Activated B cell treated with CpG ODN at 0.5 μM for 24 hours (primary cell): ENCODE measurements at regions not wholly inside any gene's neighbourhood (a gene's known extent, or its start where the extent isn't known, plus 50 kb on each side); places are given as distances from the start of the nearest gene placed in this dataset.

Experiments used
- ATAC-seq: fragments of 200-7000 bp; cut with Tn5 transposase; one replicate; pipeline ENCODE4 v1.10.0; 2021; ENCODE audit warnings: low read depth, mild to moderate bottlenecking, moderate library complexity
- CTCF ChIA-PET: fragments of 350-600 bp; sonication (Branson Sonifier 250); formaldehyde crosslinking; loops from one replicate; lab custom pipeline; 2021; ENCODE audit warnings: antibody characterized with exemption; lab: Charles Lee
- POLR2A ChIA-PET: fragments of 350-600 bp; sonication (Branson Sonifier 250); formaldehyde crosslinking; loops from one replicate; lab custom pipeline; 2021; ENCODE audit warnings: antibody characterized with exemption; lab: Charles Lee
- DNase-seq: peaks from one replicate; pipeline ENCODE4 v3.0.0; 2022
- H3K27ac Mint-ChIP-seq: one replicate; pipeline ENCODE4 v1.8.0; 2020; ENCODE audit warnings: mixed read lengths
- H3K27me3 Mint-ChIP-seq: one replicate; pipeline ENCODE4 v1.8.0; 2021; ENCODE audit warnings: mixed read lengths
- H3K36me3 Mint-ChIP-seq: one replicate; pipeline ENCODE4 v1.8.0; 2021; ENCODE audit warnings: low read depth, mixed read lengths
- H3K4me1 Mint-ChIP-seq: one replicate; pipeline ENCODE4 v1.8.0; 2021; ENCODE audit warnings: mixed read lengths
- H3K4me3 Mint-ChIP-seq: one replicate; pipeline ENCODE4 v1.8.0; 2020; ENCODE audit warnings: mild to moderate bottlenecking, mixed read lengths
- H3K9me3 Mint-ChIP-seq: one replicate; pipeline ENCODE4 v1.8.0; 2020; ENCODE audit warnings: mixed read lengths
- intact Hi-C: fragments of 100-400 bp; cut with micrococcal nuclease; formaldehyde crosslinking; loops from one replicate; pipeline ENCODE4 v1.15.1; 2024
- TF ChIP-seq, protein P1 (sequence below): fragments of 200-600 bp; IDR thresholded peaks from one replicate; pipeline ENCODE4 v1.8.0; 2022; ENCODE audit warnings: antibody characterized with exemption, mild to moderate bottlenecking

DNA sequence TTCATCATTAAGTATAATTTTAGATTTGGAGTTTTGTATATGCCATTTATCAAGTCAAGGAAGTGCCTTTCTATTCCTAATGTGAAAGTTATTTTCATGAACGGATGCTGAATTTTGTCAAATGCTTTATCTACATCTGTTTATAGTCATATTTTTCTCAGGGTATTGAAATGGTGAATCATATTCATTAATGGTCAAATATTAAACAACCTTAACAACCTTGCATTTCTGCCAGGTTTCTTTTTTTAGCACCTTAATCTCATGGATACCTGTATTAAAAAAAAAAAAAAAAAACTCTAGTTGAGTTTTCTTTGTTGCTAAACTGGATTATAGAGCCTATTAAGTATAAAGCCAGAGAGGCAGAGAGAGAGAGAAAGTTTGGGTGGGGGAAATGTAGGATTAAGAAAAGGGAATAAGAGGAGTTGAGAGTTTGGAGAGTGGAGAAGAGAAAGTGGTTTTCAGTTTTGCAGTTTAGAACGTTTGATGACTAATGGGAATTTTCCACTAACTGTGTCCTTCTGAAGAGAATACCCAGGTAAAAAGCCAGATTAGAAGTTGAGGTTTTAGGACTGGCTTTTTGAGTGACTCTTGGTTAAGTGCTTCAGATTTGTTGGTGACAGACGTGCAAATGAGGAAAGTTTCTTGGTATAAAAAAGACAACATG is 305.0 kb downstream of the HLX start:
- ChIA-PET CTCF (no interaction called here), POLR2A (no interaction called here)
- TF ChIP-seq, protein P1, sequence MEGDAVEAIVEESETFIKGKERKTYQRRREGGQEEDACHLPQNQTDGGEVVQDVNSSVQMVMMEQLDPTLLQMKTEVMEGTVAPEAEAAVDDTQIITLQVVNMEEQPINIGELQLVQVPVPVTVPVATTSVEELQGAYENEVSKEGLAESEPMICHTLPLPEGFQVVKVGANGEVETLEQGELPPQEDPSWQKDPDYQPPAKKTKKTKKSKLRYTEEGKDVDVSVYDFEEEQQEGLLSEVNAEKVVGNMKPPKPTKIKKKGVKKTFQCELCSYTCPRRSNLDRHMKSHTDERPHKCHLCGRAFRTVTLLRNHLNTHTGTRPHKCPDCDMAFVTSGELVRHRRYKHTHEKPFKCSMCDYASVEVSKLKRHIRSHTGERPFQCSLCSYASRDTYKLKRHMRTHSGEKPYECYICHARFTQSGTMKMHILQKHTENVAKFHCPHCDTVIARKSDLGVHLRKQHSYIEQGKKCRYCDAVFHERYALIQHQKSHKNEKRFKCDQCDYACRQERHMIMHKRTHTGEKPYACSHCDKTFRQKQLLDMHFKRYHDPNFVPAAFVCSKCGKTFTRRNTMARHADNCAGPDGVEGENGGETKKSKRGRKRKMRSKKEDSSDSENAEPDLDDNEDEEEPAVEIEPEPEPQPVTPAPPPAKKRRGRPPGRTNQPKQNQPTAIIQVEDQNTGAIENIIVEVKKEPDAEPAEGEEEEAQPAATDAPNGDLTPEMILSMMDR, result no peak
- ATAC-seq, result no peak
- intact Hi-C loops, result no loop called here
- Mint-ChIP-seq H3K27ac (no peak overlapping the region), H3K9me3 (no peaks in the 10 kb centered on the region), H3K4me3 (no peak overlapping the region), H3K36me3 (no peaks in the 10 kb centered on the region), H3K27me3 (peaks cover 15% of the 10 kb centered on the region), H3K4me1 (peaks cover 3% of the 10 kb centered on the region)
- no peak for DNase-seq

DNA sequence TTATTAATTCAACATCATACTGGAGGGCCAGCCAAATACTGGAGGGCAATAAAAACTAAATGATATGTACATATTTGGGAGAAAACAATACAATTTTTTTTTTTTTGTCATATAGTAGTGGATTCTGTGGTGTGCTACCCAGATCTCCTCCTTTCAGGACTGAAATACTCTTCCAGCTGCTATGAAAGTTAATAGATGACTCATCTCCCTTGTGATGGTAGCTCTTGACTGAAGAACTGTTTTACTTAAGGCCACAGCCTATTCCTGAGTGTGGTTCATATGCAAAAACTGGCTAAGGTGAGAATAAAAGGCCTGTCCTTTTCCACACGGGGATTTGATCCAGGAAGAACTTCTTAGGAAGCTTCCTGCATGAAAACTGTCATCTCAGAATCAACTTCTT is 307.9 kb downstream of the HLX start:
- H3K4me1 Mint-ChIP-seq, result no peaks in the 10 kb centered on the region
- no peak overlapping the region for H3K27ac Mint-ChIP-seq
- POLR2A ChIA-PET, result interaction anchor here (0.6 kb wide), 1 partner anchor 258 kb away, joined by 8 read pairs; no protein-coding TSS in a partner anchor
- no peaks in the 10 kb centered on the region for H3K9me3 Mint-ChIP-seq
- ATAC-seq (no peak), DNase-seq (no peak)
- no peak overlapping the region for H3K4me3 Mint-ChIP-seq
- intact Hi-C loops, result no loop called here
- no peaks in the 10 kb centered on the region for H3K36me3 Mint-ChIP-seq
- H3K27me3 Mint-ChIP-seq, result peaks cover 9% of the 10 kb centered on the region
- CTCF ChIA-PET, result interaction anchor here (1.2 kb wide), 1 partner anchor 88 kb away, joined by 3 read pairs; no protein-coding TSS in a partner anchor
- TF ChIP-seq, protein P1, result no peak

DNA sequence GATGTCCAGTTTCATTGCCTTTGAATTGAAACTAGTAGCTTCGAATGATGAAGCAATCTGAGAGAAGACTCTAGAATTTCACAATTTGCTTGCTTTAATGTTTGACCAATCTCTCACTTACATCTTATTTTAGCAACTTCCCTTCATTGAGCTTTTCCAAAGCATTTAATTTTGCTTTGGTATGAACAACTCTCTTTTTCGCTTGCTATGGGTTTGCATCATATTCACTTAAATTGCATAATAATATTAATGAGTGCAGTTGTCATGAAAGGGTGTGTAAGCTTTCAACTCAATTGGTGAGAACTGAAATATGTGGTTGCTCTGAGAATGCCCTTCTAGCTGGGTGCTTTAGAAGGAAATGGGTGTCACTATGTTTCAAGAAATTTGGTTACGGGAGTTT is 309.2 kb downstream of the HLX start:
- H3K4me1 Mint-ChIP-seq, result no peaks in the 10 kb centered on the region
- TF ChIP-seq, protein P1, result no peak

DNA sequence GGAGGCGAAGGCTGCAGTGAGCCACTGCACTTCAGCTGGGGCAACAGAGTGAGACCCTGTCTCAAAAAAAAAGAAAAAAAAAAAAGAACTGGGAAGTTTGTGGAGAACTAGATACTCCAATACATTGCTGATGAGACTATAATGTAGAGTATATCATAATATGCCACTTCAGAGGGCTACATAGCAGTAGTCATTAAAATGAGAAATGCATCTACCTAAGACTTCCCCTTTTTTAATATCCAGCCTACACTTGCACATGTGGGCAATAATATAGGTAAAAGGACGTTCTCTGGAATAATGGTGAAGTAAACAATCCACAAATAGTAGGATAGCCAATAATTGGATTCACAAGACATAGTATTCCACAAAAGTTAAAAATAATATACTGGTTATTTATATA is 311.0 kb downstream of the HLX start:
- no peak for ATAC-seq
- Mint-ChIP-seq H3K9me3 (no peaks in the 10 kb centered on the region), H3K27ac (no peak overlapping the region), H3K4me3 (no peak overlapping the region), H3K27me3 (no peaks in the 10 kb centered on the region), H3K4me1 (no peaks in the 10 kb centered on the region), H3K36me3 (no peaks in the 10 kb centered on the region)
- intact Hi-C loops, result no loop called here
- ChIA-PET POLR2A (no interaction called here), CTCF (no interaction called here)
- DNase-seq, result no peak
- TF ChIP-seq, protein P1, result no peak

More for the DNA sequence above, 309.2 kb downstream of the HLX start:
- CTCF ChIA-PET, result no interaction called here
- DNase-seq (no peak), ATAC-seq (no peak)
- H3K9me3 Mint-ChIP-seq, result no peaks in the 10 kb centered on the region
- H3K4me3 Mint-ChIP-seq, result no peak overlapping the region
- H3K27me3 Mint-ChIP-seq, result no peaks in the 10 kb centered on the region
- H3K36me3 Mint-ChIP-seq, result no peaks in the 10 kb centered on the region
- H3K27ac Mint-ChIP-seq, result no peak overlapping the region
- intact Hi-C loops, result no loop called here
- POLR2A ChIA-PET, result interaction anchor here (1.0 kb wide), 1 partner anchor 309 kb away, joined by 5 read pairs; the partner anchor contains the start of gene HLX

DNA sequence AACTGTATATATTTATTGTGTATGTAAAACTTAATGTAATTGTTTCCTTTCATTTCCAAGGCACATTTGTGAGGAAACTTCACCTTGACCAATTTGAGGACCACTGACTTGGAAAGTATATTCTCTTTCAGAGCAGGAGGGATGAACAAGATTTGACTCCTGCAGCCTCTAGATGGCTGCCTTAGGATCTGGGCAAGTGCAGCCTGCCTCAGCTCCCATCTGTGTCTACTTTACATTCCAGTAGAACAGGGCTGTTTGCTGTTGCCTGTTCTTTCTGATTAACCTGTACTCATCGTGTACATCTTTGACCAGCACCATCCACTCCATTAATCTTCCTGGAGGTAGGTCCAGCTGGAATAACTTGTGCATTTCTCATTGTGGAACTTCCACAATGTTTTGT is 312.8 kb downstream of the HLX start:
- no peak for DNase-seq
- intact Hi-C loops, result no loop called here
- H3K36me3 Mint-ChIP-seq, result no peaks in the 10 kb centered on the region

More for the DNA sequence above, 312.8 kb downstream of the HLX start:
- Mint-ChIP-seq H3K27ac (no peak overlapping the region), H3K27me3 (peaks cover 2% of the 10 kb centered on the region), H3K4me1 (no peaks in the 10 kb centered on the region), H3K9me3 (peaks cover 7% of the 10 kb centered on the region), H3K4me3 (no peak overlapping the region)
- CTCF ChIA-PET, result no interaction called here
- ATAC-seq, result no peak
- POLR2A ChIA-PET, result no interaction called here
- TF ChIP-seq, protein P1, result no peak
